AG04450 (cell line): ENCODE measurements at regions not wholly inside any gene's neighbourhood (a gene's known extent, or its start where the extent isn't known, plus 50 kb on each side); places are given as distances from the start of the nearest gene placed in this dataset.
"Not testable (repeated sequence)": the region's sequence is repeated elsewhere in the genome, so short reads cannot be mapped to it uniquely, and the experiment has no call there.

Source experiments
- CTCF ChIA-PET: fragments of 300-600, 350-600 bp; formaldehyde crosslinking; extraction: SDS; loops from one replicate; lab custom pipeline; 2022; ENCODE audit warnings: antibody characterized with exemption, inconsistent platforms; lab: Charles Lee
- POLR2A ChIA-PET: fragments of 350-600 bp; formaldehyde crosslinking; extraction: SDS; loops from one replicate; lab custom pipeline; 2021; ENCODE audit warnings: antibody characterized with exemption, inconsistent platforms; lab: Yijun Ruan, JAX
- DNase-seq: peaks from one replicate; pipeline ENCODE4 v3.0.0-alpha.2; 2011; ENCODE audit warnings: low read depth, low spot score
- H3K27ac ChIP-seq: one replicate; pipeline ENCODE4 v1.5.1; 2012; ENCODE audit warnings: low read depth, low read length, control low read depth
- H3K27me3 ChIP-seq: one replicate; pipeline ENCODE4 v1.6.0; 2012; ENCODE audit warnings: low read length; ENCODE audit not compliant: control insufficient read depth, insufficient read depth
- H3K4me3 ChIP-seq: 2 replicates; pipeline ENCODE4 v1.5.1; 2011; ENCODE audit warnings: mild to moderate bottlenecking, low read depth, low read length, control low read depth
- H3K9me3 ChIP-seq: 2 replicates; pipeline ENCODE4 v1.5.1; 2012; ENCODE audit warnings: low read length; ENCODE audit not compliant: control insufficient read depth, insufficient read depth
- TF ChIP-seq, protein P1 (sequence below): IDR thresholded peaks from 2 replicates; pipeline ENCODE4 v1.5.1; 2011; ENCODE audit warnings: low read depth, low read length, control low read depth, inconsistent platforms

DNA sequence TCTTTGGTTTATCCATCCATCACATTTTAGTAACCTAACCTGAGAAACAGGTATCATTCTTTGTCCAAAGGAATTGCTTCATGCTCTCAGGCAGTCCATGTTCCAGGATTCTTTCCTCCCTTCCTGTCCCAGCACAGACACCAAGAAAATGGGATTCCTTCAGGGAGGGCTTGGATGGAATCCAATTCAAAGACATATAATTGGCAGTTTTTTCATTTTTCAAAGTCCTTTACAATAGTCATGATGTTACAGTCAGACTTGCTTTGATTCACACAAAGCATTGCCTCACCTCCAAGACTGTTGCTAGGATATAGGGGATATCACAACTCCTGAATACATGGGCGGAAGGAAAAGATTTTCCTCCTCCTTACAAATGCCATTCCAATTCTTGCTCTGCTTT is 241.4 kb upstream of the ACVR2A start:
- TF ChIP-seq, protein P1, sequence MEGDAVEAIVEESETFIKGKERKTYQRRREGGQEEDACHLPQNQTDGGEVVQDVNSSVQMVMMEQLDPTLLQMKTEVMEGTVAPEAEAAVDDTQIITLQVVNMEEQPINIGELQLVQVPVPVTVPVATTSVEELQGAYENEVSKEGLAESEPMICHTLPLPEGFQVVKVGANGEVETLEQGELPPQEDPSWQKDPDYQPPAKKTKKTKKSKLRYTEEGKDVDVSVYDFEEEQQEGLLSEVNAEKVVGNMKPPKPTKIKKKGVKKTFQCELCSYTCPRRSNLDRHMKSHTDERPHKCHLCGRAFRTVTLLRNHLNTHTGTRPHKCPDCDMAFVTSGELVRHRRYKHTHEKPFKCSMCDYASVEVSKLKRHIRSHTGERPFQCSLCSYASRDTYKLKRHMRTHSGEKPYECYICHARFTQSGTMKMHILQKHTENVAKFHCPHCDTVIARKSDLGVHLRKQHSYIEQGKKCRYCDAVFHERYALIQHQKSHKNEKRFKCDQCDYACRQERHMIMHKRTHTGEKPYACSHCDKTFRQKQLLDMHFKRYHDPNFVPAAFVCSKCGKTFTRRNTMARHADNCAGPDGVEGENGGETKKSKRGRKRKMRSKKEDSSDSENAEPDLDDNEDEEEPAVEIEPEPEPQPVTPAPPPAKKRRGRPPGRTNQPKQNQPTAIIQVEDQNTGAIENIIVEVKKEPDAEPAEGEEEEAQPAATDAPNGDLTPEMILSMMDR: no peak

DNA sequence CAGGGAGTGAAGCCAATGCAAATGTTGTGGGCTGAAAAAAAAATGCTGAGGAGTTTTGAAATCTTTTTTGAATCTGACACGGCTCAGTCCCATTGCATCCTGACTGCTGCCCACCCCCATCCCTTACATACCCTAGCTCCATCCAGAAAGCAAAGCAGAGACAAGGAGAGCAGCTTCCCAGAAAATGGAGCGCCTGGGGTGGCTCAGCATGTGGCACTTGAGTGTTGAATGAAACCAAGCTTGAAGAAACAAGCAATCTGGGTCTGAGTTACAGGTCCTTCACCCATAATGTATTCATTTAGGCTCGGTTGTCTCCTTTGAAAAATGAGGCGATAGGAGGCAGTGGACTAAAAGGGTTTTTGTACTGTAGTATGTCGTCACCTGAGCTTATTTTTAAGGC is 244.2 kb upstream of the ACVR2A start:
- no peak for DNase-seq
- H3K27me3 ChIP-seq: no peaks in the 10 kb centered on the region
- POLR2A ChIA-PET: no interaction called here
- CTCF ChIA-PET: no interaction called here
- no peaks in the 10 kb centered on the region for H3K9me3 ChIP-seq
- no peak overlapping the region for H3K27ac ChIP-seq
- no peak overlapping the region for H3K4me3 ChIP-seq
- TF ChIP-seq, protein P1: no peak

More for the DNA sequence above, 241.4 kb upstream of the ACVR2A start:
- no peaks in the 10 kb centered on the region for H3K9me3 ChIP-seq
- no peaks in the 10 kb centered on the region for H3K27me3 ChIP-seq
- CTCF ChIA-PET: interaction anchor here (1.0 kb wide), 1 partner anchor 306 kb away, joined by 3 read pairs; no protein-coding TSS in a partner anchor
- no peak for DNase-seq
- POLR2A ChIA-PET: no interaction called here
- H3K27ac ChIP-seq: no peak overlapping the region
- no peak overlapping the region for H3K4me3 ChIP-seq

DNA sequence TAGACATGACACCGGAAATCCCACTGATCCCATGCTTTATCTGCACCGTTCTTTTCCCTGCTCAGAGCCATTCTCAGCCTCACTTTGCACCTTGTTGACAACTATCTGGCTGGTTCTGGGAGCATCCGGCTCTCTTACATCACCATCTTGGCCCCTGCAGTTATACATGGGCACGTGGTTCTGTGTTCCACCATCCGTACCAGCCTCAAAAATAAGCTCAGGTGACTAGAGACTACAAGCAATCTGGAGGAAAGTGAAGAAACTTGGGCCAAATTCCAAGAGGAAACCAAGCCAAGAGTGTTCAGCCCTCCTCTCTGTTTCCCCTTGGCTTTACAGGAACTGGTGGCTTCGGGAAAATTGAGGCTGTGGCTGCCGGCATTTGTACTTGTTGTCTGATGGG is 244.6 kb upstream of the ACVR2A start:
- no peak for DNase-seq
- CTCF ChIA-PET: no interaction called here

DNA sequence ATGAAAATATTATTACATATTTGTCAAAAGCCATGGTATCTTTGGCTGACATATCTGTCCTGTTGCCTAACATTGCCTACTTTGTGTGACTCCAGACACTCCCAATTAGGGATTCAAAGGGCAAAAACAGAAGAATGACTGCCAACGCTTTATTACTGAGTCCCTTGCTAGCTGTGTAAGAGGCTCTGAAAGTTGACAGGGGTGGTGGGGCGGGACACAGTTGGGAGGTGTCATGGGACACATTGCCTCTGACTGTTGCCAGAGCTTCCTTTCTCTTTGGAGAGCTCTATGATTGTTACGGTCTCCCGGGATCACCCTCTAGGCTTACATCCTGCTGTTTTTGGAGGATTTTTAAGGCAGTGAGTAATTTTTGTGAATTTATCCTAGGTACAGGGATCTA is 249.6 kb upstream of the ACVR2A start:
- TF ChIP-seq, protein P1: no peak
- no peak for DNase-seq
- no peaks in the 10 kb centered on the region for H3K9me3 ChIP-seq
- POLR2A ChIA-PET: no interaction called here
- no peaks in the 10 kb centered on the region for H3K27me3 ChIP-seq
- H3K4me3 ChIP-seq: no peak overlapping the region
- H3K27ac ChIP-seq: no peak overlapping the region
- CTCF ChIA-PET: no interaction called here

More for the DNA sequence above, 244.6 kb upstream of the ACVR2A start:
- Histone ChIP-seq H3K9me3 (no peaks in the 10 kb centered on the region), H3K27me3 (no peaks in the 10 kb centered on the region), H3K4me3 (no peak overlapping the region), H3K27ac (no peak overlapping the region)
- TF ChIP-seq, protein P1: no peak
- POLR2A ChIA-PET: no interaction called here

DNA sequence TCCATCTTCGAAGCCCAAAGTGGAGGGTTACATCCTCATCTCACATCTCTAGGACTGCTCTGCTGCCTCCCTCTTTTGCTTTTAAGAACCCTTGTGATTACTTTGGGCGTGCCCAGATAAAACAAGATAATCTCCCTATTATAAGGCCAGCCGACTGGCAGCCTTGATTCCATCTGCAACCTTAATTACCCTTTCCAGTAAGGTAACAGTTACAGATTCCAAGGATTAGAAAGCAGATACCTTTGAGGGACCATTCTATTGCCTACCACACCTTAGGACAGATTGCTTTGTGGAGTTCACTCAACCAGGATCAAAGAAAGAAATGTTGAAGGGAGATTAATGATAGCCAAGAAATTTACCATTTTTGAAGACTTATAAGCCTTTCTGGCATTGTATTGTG is 250.8 kb upstream of the ACVR2A start:
- Histone ChIP-seq H3K9me3 (no peaks in the 10 kb centered on the region), H3K27ac (no peak overlapping the region), H3K4me3 (no peak overlapping the region), H3K27me3 (no peaks in the 10 kb centered on the region)
- no peak for DNase-seq
- TF ChIP-seq, protein P1: no peak
- POLR2A ChIA-PET: interaction anchor here (0.6 kb wide), 1 partner anchor 1051 kb away, joined by 6 read pairs; no protein-coding TSS in a partner anchor
- CTCF ChIA-PET: no interaction called here

DNA sequence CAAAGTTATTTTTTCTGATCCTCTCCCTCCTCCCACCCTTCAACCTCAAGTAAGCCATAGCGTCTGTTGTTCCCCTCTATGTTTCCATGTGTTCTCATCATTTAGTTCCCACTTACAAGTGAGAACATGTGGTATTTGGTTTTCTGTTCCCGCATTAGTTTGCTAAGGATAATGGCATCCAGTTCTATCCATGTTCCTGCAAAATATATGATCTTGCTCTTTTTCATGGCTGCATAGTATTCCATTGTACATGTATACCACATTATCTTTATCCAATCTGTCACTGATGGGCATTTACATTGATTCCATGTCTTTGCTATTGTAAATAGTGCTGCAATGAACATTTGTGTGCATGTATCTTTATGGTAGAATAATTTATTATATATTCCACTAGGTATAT is 252.0 kb upstream of the ACVR2A start:
- DNase-seq, POLR2A ChIA-PET, H3K9me3 ChIP-seq, H3K27me3 ChIP-seq, H3K4me3 ChIP-seq, CTCF ChIA-PET, H3K27ac ChIP-seq: not testable (repeated sequence)
